ENCODE measurements at regions not wholly inside any gene's neighbourhood (a gene's known extent, or its start where the extent isn't known, plus 50 kb on each side); places are given as distances from the start of the nearest gene placed in this dataset.

DNA sequence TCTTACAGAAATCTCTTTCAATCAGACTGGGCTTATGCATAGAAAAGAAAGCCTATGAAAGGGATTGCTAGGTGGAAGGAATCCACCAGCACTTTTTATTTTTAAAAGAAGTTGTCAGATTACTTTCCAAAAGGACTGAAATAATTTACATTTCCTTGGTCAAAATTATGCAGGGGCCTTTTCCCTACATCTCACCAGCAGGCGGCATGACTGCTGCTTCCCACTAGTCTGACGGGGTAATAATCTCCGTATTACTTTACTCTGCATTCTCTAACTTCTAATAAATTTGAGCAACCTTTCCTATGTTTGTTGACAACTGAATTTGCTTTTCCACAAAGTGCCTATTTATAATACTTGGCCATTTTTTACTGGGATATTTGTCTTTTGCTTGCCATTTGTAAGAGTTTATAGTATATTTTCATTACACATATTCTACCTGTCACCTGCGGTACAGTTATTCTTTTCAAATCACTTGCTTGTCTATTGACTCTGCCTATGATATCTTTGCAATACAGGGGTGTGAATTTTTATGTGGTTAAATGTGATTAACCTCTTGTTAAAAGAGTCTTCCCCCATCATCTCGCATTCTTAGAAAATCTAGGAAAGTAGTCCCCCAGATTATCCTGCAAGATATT, 51.9 kb upstream of the USP47 start:
- DNase-seq (ENCODE audit: low spot score): no peak

GRCh38 chr11:11788063-11788710, 53.6 kb upstream of the USP47 start:
- no peak for DNase-seq (ENCODE audit: low spot score)

DNA sequence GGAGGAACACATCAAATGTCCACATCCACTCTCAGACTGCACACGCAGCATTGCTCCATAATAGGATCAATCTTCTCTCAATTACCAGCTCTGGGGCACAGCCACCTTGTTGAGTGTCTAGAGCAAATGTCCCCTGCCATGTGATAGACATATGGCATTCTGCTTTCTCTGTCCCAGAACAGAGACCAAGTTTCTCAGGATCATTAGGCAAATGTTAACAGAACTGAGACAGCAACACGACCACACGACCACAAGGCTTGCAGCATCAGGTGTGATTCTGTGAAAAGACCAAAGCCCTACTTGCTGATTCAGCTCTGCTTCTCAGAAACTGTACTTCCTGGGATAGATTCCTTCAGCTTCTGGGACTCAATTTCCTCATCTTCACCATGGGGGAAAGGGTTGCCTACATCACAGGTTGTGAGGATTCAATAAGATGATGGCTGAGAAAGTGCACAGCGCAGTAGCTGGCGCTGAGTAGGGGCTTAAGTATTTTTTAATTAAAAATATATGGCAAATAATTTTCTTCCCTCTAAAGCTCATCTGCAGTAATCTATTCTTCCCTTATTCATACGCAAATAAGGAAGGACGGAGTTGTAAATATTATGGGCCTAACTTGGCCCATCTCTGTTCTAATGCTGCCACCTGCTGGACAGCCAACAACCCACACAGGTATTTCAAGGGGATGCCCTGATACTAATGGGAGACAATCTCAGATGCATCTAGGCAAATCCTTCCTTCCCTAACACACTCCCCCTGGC, 54.3 kb upstream of the USP47 start:
- DNase-seq (ENCODE audit: low spot score): peak; percentile 62

DNA sequence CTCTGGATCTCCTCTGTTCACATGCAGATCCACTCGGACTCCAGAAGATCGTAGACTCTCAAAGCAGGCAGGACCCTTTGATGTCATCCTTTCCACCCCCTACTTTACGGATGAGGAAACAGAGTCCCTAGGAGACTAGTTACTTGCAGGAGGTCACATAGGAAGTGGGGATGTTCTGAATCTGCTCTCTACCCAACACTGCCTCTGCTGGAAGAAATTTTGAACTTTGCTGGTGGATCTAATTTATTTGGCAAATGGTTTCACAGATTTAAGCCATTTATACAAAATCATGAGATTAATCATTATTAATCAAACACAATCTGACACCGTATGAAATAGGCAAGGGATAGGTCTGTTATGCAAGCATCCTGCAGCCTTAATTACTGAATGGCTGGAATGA, 55.0 kb upstream of the USP47 start:
- peak; percentile 21 for DNase-seq (ENCODE audit: low spot score)

DNA sequence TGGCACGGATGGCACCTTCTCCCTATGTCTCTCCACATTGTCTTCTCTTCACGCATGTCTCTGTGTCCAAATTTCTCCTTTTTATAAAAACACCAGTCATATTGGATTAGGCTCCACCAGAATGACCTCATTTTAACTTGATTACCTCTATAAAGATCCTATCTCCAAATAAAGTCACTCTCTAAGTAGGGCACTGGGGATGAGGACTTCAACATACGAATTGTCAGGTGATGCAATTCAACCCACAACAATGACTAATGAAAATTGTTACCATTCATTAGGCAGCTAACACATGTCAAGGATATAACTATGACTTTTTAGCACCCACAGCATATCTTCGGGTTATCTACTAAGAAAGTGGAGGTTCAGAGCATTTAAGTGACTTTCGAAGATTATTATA, 55.5 kb upstream of the USP47 start:
- no peak for DNase-seq (ENCODE audit: low spot score)

DNA sequence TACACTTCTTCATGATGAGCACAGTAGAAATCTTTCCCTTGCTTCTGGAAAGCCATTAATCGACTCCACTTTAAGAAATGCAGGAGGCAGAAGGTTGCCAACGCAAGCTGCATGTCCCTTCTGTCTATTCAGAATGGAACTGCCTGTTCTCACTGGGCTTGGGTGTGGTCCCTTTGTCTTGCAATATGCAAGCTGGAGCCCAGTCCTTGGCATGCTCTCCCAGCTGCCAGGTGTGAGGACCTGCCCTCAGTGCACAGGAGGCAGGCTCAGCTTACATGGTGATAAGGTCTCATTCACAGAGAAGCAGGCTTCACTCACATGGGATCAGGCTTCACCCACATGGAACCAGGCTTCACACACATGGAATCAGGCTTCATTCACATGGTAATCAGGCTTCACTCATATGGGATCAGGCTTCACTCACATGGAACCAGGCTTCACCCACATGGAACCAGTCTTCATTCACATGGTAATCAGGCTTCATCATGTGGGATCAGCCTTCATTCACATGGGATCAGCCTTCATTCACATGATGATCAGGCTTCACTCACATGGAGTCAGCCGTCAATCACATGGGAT, 59.2 kb upstream of the USP47 start:
- no peak for DNase-seq (ENCODE audit: low spot score)

- no peak for DNase-seq (ENCODE audit: low spot score)
Measured at GRCh38 chr11:11780858-11781257, 60.9 kb upstream of the USP47 start.

- DNase-seq (ENCODE audit: low spot score): no peak
Measured at GRCh38 chr11:11779975-11780374, 61.8 kb upstream of the USP47 start.

- no peak for DNase-seq (ENCODE audit: low spot score)
Measured at GRCh38 chr11:11777897-11778296, 63.9 kb upstream of the USP47 start.

DNA sequence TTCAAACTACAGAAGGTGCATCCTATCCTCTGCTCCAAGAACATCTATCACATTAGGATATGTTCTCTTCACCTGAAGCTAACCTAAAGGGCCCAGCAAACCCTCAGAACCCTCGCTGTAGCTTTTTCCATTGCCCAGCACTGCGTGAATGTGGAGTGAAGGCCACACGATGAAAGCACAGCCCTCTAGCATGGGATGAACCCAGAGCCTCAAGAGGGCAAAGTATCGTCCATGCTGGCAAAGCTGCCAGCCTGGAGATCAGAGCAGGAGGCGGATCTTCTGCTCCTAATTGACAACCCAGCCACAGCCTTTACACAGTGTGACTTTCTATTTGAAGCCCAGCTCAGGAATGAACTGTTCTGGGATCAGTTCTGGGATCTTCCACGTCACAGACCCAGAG, 65.1 kb upstream of the USP47 start:
- DNase-seq (ENCODE audit: low spot score): no peak

GRCh38 chr11:11774928-11775327, 66.8 kb upstream of the USP47 start:
- no peak for DNase-seq (ENCODE audit: low spot score)

DNA sequence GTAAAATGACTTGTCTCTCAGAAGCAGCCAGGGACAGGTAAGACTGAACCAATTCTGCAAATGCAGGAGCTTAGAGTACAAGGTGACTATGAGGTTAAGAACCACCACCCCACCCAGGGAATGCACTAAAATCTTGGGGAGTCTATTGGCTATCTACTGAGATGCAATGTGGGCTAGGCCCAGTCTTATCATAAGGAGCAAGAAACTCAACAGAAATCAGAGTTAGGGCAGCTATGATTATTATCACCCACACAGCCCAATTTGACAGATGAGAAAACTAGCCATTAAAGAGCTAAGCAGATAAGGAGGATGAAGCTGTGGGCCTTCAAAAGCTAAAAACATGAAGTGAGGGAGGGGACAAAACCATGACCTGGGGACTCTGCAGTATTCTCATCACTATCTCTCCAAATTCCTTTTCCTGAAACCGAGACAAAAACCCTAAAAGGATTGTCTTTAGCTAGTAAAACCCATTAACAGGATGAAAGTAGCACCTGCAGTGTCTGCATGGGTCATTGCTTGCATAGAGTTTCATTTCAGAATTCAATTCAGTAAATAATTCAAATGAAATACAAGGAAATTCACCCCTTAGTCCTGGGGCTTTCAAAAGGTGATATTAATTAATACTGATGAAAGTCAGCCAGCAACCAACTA, 68.8 kb upstream of the USP47 start:
- no peak for DNase-seq (ENCODE audit: low spot score)

GRCh38 chr11:11770921-11771486, 70.8 kb upstream of the USP47 start:
- no peak for DNase-seq (ENCODE audit: low spot score)

DNA sequence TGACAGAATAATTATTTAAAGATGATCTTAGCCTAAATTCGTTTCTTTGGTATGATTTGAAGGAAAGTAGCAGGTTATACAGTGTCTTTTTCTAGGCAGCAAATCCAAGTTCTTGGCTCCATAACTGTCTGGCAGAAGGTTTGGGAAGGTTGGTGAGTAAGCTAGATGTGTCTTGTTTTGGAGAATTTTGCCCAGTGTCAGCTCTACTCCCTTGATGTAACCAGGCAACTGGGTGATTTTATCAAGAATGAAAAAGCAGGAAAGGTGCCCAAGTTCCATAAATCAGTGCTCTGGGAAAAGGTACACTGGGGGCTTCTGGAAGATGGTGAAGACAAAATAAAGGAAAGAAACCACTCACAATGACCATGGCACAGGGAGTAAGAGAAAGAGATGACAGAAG, 71.5 kb upstream of the USP47 start:
- no peak for DNase-seq (ENCODE audit: low spot score)

DNA sequence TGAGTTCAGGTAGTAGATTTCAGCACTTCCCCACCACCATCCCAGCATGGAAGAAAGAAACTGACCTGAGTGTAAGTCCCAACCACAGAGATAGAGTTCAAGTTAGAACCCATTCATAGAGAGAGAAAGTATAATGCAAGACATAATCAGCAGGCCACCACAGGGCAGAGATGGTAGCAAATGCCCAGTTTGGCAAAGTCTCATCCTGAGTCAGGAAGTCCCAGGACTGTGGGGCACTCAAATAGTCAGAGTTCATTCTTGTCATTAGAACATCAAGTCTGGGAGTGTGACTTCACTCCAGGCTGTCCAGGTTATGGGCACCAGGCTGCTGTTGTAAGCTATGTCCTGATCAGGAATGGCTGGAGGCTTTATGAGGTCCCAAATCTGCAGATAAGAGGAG, 72.0 kb upstream of the USP47 start:
- no peak for DNase-seq (ENCODE audit: low spot score)

- DNase-seq (ENCODE audit: low spot score): no peak
Measured at GRCh38 chr11:11769362-11769761, 72.4 kb upstream of the USP47 start.

DNA sequence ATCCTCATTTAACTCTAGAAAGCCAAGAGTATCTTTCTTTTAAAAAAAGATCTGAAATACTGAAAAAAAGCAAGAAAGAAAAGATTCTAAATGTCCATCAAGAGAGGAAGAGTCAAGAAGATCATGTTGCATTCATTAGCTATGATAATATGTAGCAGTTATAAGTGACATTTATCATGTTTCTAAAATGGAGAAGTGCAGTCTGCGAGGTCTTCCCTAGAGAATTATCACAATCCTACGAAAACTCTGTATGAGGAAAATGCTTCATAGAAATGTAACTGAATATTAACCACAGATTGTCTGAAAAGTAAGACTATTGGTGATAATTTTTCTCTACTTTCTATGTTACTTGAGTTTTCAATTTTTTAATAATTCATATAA, 77.4 kb upstream of the USP47 start:
- no peak for DNase-seq (ENCODE audit: low spot score)

GRCh38 chr11:11763796-11764422, 77.9 kb upstream of the USP47 start:
- DNase-seq (ENCODE audit: low spot score): no peak

DNA sequence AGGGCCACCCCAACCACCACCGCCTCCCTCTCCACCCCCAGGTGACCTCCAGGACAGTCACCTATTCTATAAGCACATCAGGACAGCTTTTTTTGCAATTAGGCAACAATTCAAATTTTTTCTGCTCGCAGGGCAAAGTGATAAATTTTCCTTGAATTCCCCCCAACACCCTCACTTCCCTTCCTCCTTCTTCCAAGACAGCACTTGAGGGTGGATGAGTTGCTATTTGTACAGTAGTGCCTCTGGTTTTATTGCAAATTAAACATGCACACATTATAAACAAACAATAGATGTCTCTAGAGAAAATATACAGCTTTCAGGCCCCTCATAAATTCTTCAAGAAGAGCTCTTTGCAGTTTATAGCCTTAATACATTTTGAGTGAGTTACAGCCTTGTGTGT, 80.9 kb upstream of the USP47 start:
- no peak for DNase-seq (ENCODE audit: low spot score)

DNA sequence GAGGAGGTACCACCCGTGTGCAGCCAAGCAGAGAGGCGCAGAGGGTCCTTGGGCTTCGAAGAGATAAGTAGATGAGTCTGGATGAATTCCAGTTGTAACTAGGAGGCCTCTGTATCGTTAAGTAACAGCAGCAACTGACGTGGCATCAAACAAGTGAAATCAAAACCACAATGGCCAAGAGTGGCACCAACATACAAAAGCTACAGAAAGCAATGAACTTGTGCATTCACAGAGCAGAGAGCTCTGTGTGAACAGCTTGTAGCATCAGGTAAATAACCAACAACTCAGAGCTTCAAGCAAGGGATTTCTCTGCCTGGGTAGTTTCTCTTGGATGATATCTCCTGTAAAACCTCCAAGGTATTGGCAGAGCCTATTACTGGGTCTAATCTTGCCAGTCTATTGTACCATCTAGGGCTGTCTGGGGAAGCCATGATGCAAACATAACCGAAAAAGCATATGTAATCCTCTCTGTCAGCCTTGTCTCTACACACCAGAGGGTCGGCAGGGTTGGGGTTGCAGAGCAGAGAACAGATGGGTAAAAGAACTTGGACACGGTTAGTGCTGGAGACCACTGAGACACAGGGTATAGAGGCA, 83.1 kb upstream of the USP47 start:
- DNase-seq (ENCODE audit: low spot score): no peak

GRCh38 chr11:11757909-11758308, 83.9 kb upstream of the USP47 start:
- no peak for DNase-seq (ENCODE audit: low spot score)
